IMR-90 (cell line): ENCODE measurements at regions not wholly inside any gene's neighbourhood (a gene's known extent, or its start where the extent isn't known, plus 50 kb on each side); places are given as distances from the start of the nearest gene placed in this dataset. TPM values are rescaled to one million over a fixed set of nuclear protein-coding genes. Genes with fewer than 3 reads are reported as not detected.

Experiments used
- ATAC-seq: fragments of 200-7000 bp; cut with Tn5 transposase; 2 replicates; pipeline ENCODE4 v1.9.1; 2020; ENCODE audit warnings: low read depth, mild to moderate bottlenecking, moderate library complexity
- BruUV-seq: library from RNA; stranded (reverse); fragments of 400-500 nt; replicated peaks from 2 replicates; lab custom pipeline; 2021; lab: Mats Ljungman, UMichigan
- CTCF ChIA-PET: fragments of 300-600 bp; formaldehyde crosslinking; extraction: SDS; loops from one replicate; lab custom pipeline; 2021; ENCODE audit warnings: antibody characterized with exemption; lab: Yijun Ruan, JAX
- POLR2A ChIA-PET: fragments of 300-600 bp; sonication (Branson Sonifier 250); formaldehyde crosslinking; loops from one replicate; lab custom pipeline; 2022; ENCODE audit warnings: antibody characterized with exemption; ENCODE audit not compliant: unreplicated experiment; lab: Charles Lee
- DNase-seq: peaks from one replicate; pipeline ENCODE4 v3.0.0; 2013
- H2AFZ ChIP-seq: replicated peaks from 2 replicates; pipeline ENCODE3; 2013; ENCODE audit warnings: low read length, mild to moderate bottlenecking; ENCODE audit not compliant: poor library complexity
- H2AK5ac ChIP-seq: 2 replicates; pipeline ENCODE4 v1.6.1; 2013; ENCODE audit warnings: low read depth, low read length, inconsistent platforms
- H2AK9ac ChIP-seq: replicated peaks from 2 replicates; pipeline ENCODE3; 2013; ENCODE audit warnings: mild to moderate bottlenecking, low read depth, low read length, moderate library complexity; ENCODE audit not compliant: poor library complexity
- H2BK120ac ChIP-seq: 2 replicates; pipeline ENCODE4 v1.6.1; 2013; ENCODE audit warnings: low read depth, low read length, inconsistent platforms
- H2BK15ac ChIP-seq: 3 replicates; pipeline ENCODE4 v1.6.1; 2013; ENCODE audit warnings: low read depth, low read length, inconsistent platforms
- H2BK20ac ChIP-seq: 2 replicates; pipeline ENCODE4 v1.6.1; 2013; ENCODE audit warnings: low read depth, mild to moderate bottlenecking, inconsistent platforms, low read length, moderate library complexity
- H2BK5ac ChIP-seq: 2 replicates; pipeline ENCODE4 v1.6.1; 2013; ENCODE audit warnings: mild to moderate bottlenecking, low read depth, low read length, inconsistent platforms; ENCODE audit not compliant: poor library complexity, severe bottlenecking
- H3K14ac ChIP-seq: replicated peaks from 2 replicates; pipeline ENCODE4 v1.6.1; 2013; ENCODE audit warnings: low read depth, low read length, inconsistent platforms
- H3K18ac ChIP-seq: 2 replicates; pipeline ENCODE4 v1.6.1; 2013; ENCODE audit warnings: low read depth, low read length, control low read depth
- H3K23ac ChIP-seq: 2 replicates; pipeline ENCODE4 v1.6.1; 2013; ENCODE audit warnings: low read depth, low read length, inconsistent platforms
- H3K27ac ChIP-seq: 2 replicates; pipeline ENCODE4 v1.5.1; 2013; ENCODE audit warnings: mild to moderate bottlenecking, control low read depth, low read length; ENCODE audit not compliant: insufficient read depth
- H3K27me3 ChIP-seq: 2 replicates; pipeline ENCODE4 v1.6.1; 2013; ENCODE audit warnings: low read length; ENCODE audit not compliant: control insufficient read depth, insufficient read depth
- H3K36me3 ChIP-seq: 2 replicates; pipeline ENCODE4 v1.6.1; 2013; ENCODE audit warnings: low read length, mixed read lengths; ENCODE audit not compliant: control insufficient read depth, insufficient read depth
- H3K4ac ChIP-seq: 2 replicates; pipeline ENCODE4 v1.6.1; 2013; ENCODE audit warnings: low read depth, low read length, inconsistent platforms
- H3K4me1 ChIP-seq: 2 replicates; pipeline ENCODE4 v1.6.1; 2013; ENCODE audit warnings: low read length, mixed read lengths; ENCODE audit not compliant: control insufficient read depth, insufficient read depth
- H3K4me2 ChIP-seq: 2 replicates; pipeline ENCODE4 v1.6.1; 2013; ENCODE audit warnings: low read depth, mild to moderate bottlenecking, control low read depth, low read length, moderate library complexity
- H3K4me3 ChIP-seq: 2 replicates; pipeline ENCODE4 v1.5.1; 2013; ENCODE audit warnings: low read depth, mild to moderate bottlenecking, control low read depth, low read length, moderate library complexity; ENCODE audit not compliant: insufficient read depth
- H3K56ac ChIP-seq: 2 replicates; pipeline ENCODE4 v1.6.1; 2013; ENCODE audit warnings: low read length, inconsistent platforms; ENCODE audit not compliant: insufficient read depth; ENCODE audit errors: extremely low read depth
- H3K79me1 ChIP-seq, 2 experiments: 2 replicates each; pipeline ENCODE4 v1.6.1; 2013; ENCODE audit warnings: low read length in 2 of 2, inconsistent platforms in 1 of 2, low read depth in 1 of 2
- H3K9ac ChIP-seq: 2 replicates; pipeline ENCODE4 v1.6.1; 2013; ENCODE audit warnings: low read depth, low read length, control low read depth
- H3K9me1 ChIP-seq: 2 replicates; pipeline ENCODE4 v1.6.1; 2013; ENCODE audit warnings: low read length, inconsistent platforms; ENCODE audit not compliant: insufficient read depth
- H3K9me3 ChIP-seq: 2 replicates; pipeline ENCODE4 v1.6.1; 2013; ENCODE audit warnings: low read length; ENCODE audit not compliant: control insufficient read depth, insufficient read depth
- H4K20me1 ChIP-seq: 2 replicates; pipeline ENCODE4 v1.6.1; 2013; ENCODE audit warnings: low read length, inconsistent platforms; ENCODE audit not compliant: insufficient read depth
- H4K5ac ChIP-seq: 2 replicates; pipeline ENCODE4 v1.6.1; 2013; ENCODE audit warnings: mild to moderate bottlenecking, low read depth, low read length, control low read depth
- H4K8ac ChIP-seq, 2 experiments: 2 replicates each; pipeline ENCODE4 v1.6.1; 2013; ENCODE audit warnings: low read depth in 2 of 2, low read length in 2 of 2, control low read depth in 1 of 2, inconsistent platforms in 1 of 2
- H4K91ac ChIP-seq: 2 replicates; pipeline ENCODE4 v1.6.1; 2013; ENCODE audit warnings: low read depth, low read length, inconsistent platforms; ENCODE audit not compliant: insufficient read depth
- CHD1 ChIP-seq: IDR thresholded peaks from 2 replicates; pipeline ENCODE4 v1.6.1; 2012; ENCODE audit warnings: low read depth, low read length, improper control_type of control experiment
- MAFK ChIP-seq: IDR thresholded peaks from 2 replicates; pipeline ENCODE4 v1.6.1; 2012; ENCODE audit warnings: low read depth, low read length, improper control_type of control experiment
- WGBS, 2 experiments: methylation state at CpG; one replicate each; pipeline versions ENCODE4 v1.1.5 to v1.1.7; 2013; ENCODE audit warnings: missing lambda C conversion rate in 2 of 2; ENCODE audit not compliant: insufficient read length in 1 of 2; ENCODE audit errors: extremely low coverage in 2 of 2; 5-methylcytosine and 5-hydroxymethylcytosine counted together
- dilution Hi-C: fragments of 300-500 bp; cut with HindIII; formaldehyde crosslinking; loops from one replicate; pipeline ENCODE4 v1.14.3; 2018; ENCODE audit warnings: low sequenced_read_pairs; ENCODE audit not compliant: unreplicated experiment
- in situ Hi-C: fragments of 300-500 bp; cut with MboI; formaldehyde crosslinking; loops from 3 replicates; pipeline ENCODE4 v1.14.3; 2019; ENCODE audit warnings: low sequenced_read_pairs, inconsistent platforms, mixed read lengths
- intact Hi-C: fragments of 100-400 bp; cut with micrococcal nuclease; formaldehyde crosslinking; loops from 2 replicates; pipeline ENCODE4 v1.10.0; 2022
- microRNA-seq, 2 experiments: library from miRNA; stranded (forward) in 1 of 2; unstranded in 1 of 2; fragments of 10-50 nt in 1 of 2; fragments of <30 nt in 1 of 2; gene quantifications in 1 of 2; microRNA quantifications in 1 of 2; one replicate each; pipeline versions ENCODE3 to v1.1.0; 2013 to 2020; ENCODE audit not compliant: insufficient read depth in 1 of 2, insufficient read length in 1 of 2, unreplicated experiment in 1 of 2
- small RNA-seq, 5 experiments: library from RNA; depleted of rRNA; stranded (forward); fragments of <200 nt; gene quantifications; one replicate each; pipeline ENCODE3, GENCODE V24; 2012
- TF ChIP-seq, protein P1 (sequence below): conservative IDR thresholded peaks from 2 replicates; pipeline ENCODE4 v1.5.1; 2012; ENCODE audit warnings: mild to moderate bottlenecking, low read depth, low read length, improper control_type of control experiment

- no peak overlapping the region for H3K4ac ChIP-seq
- in situ Hi-C loops (no loop called here), dilution Hi-C loops (no loop called here), intact Hi-C loops (no loop called here)
- no peak overlapping the region for H3K56ac ChIP-seq
- no peak overlapping the region for H3K9ac ChIP-seq
- H2AK5ac ChIP-seq: no peak overlapping the region
- no peaks in the 10 kb centered on the region for H3K9me1 ChIP-seq
- ChIA-PET POLR2A (no interaction called here), CTCF (no interaction called here)
- H3K14ac ChIP-seq: no peak overlapping the region
- H3K27ac ChIP-seq: no peak overlapping the region
- no peaks in the 10 kb centered on the region for H4K20me1 ChIP-seq
- H2BK20ac ChIP-seq: no peak overlapping the region
- TF ChIP-seq MAFK (no peak), CHD1 (no peak)
- TF ChIP-seq, protein P1, sequence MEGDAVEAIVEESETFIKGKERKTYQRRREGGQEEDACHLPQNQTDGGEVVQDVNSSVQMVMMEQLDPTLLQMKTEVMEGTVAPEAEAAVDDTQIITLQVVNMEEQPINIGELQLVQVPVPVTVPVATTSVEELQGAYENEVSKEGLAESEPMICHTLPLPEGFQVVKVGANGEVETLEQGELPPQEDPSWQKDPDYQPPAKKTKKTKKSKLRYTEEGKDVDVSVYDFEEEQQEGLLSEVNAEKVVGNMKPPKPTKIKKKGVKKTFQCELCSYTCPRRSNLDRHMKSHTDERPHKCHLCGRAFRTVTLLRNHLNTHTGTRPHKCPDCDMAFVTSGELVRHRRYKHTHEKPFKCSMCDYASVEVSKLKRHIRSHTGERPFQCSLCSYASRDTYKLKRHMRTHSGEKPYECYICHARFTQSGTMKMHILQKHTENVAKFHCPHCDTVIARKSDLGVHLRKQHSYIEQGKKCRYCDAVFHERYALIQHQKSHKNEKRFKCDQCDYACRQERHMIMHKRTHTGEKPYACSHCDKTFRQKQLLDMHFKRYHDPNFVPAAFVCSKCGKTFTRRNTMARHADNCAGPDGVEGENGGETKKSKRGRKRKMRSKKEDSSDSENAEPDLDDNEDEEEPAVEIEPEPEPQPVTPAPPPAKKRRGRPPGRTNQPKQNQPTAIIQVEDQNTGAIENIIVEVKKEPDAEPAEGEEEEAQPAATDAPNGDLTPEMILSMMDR: no peak
- H4K5ac ChIP-seq: no peak overlapping the region
- no CpG with 5 or more reads among the region's 5 CpGs for WGBS, 2 experiments
- no peaks in the 10 kb centered on the region for H3K36me3 ChIP-seq
- no TSS peak for BruUV-seq
- no peak overlapping the region for H3K18ac ChIP-seq
- no peak overlapping the region for H2AK9ac ChIP-seq
- H2BK5ac ChIP-seq: no peak overlapping the region
- H3K4me3 ChIP-seq: no peak overlapping the region
- H3K4me2 ChIP-seq: no peak overlapping the region
- no peaks in the 10 kb centered on the region for H3K9me3 ChIP-seq
- DNase-seq (no peak), ATAC-seq (no peak)
- no peaks in the 10 kb centered on the region for H3K79me1 ChIP-seq
- H2AFZ ChIP-seq: no peak overlapping the region
- no peak overlapping the region for H4K8ac ChIP-seq
- H2BK15ac ChIP-seq: no peak overlapping the region
- peaks cover 2% of the 10 kb centered on the region; the same call in 1 of the 2 replicates for H3K27me3 ChIP-seq
- no peak overlapping the region for H4K91ac ChIP-seq
- H3K4me1 ChIP-seq: no peaks in the 10 kb centered on the region
- no peak overlapping the region for H3K23ac ChIP-seq
- H2BK120ac ChIP-seq: no peak overlapping the region
Measured at GRCh38 chr2:16716024-16716423, 50.4 kb upstream of the CYRIA start.

Small RNA genes lying in the stretch of these regions (microRNA-seq; reads per million reads assigned to microRNA genes)
- not detected for gene RN7SKP168 (ENCODE audit: insufficient read depth, insufficient read length)

Small RNA genes lying in the stretch of these regions (small RNA-seq; reads per million reads assigned to genes)
- 0 reads per million in 5 experiments for gene RN7SKP168
